Loucy (cell line): ENCODE measurements at regions not wholly inside any gene's neighbourhood (a gene's known extent, or its start where the extent isn't known, plus 50 kb on each side); places are given as distances from the start of the nearest gene placed in this dataset.

Experiments
- H2AFZ ChIP-seq: fragments of 200-600 bp; sonication (generic); 2 replicates; pipeline ENCODE4 v1.6.0; 2016; ENCODE audit warnings: antibody characterized with exemption, mild to moderate bottlenecking, low read length, moderate library complexity
- H3F3A ChIP-seq: fragments of 200-600 bp; 2 replicates; pipeline ENCODE4 v1.6.0; 2016; ENCODE audit warnings: antibody characterized with exemption, low read depth, mild to moderate bottlenecking
- H3K27me3 ChIP-seq: fragments of 200-600 bp; sonication (generic); 2 replicates; pipeline ENCODE4 v1.6.1; 2014; ENCODE audit warnings: low read length, mild to moderate bottlenecking; ENCODE audit not compliant: insufficient read depth, poor library complexity, severe bottlenecking
- H3K36me3 ChIP-seq: fragments of 200-600 bp; sonication (generic); 2 replicates; pipeline ENCODE4 v1.6.1; 2016; ENCODE audit warnings: low read length; ENCODE audit not compliant: insufficient read depth
- H3K4me1 ChIP-seq: fragments of 200-600 bp; sonication (generic); 2 replicates; pipeline ENCODE4 v1.5.1; 2014; ENCODE audit warnings: low read length, mild to moderate bottlenecking; ENCODE audit not compliant: insufficient read depth, poor library complexity, severe bottlenecking
- H3K4me2 ChIP-seq: fragments of 200-600 bp; sonication (generic); 2 replicates; pipeline ENCODE4 v1.6.0; 2014; ENCODE audit warnings: antibody characterized with exemption, low read length, low read depth, mild to moderate bottlenecking; ENCODE audit not compliant: poor library complexity, severe bottlenecking
- H3K4me3 ChIP-seq: fragments of 200-600 bp; sonication (generic); 2 replicates; pipeline ENCODE4 v1.5.1; 2014; ENCODE audit warnings: low read length, mild to moderate bottlenecking, mixed read lengths; ENCODE audit not compliant: poor library complexity, severe bottlenecking
- H3K79me2 ChIP-seq: fragments of 200-600 bp; sonication (generic); 2 replicates; pipeline ENCODE4 v1.6.1; 2014; ENCODE audit warnings: low read length; ENCODE audit not compliant: insufficient read depth
- H3K9ac ChIP-seq: fragments of 200-600 bp; sonication (generic); 2 replicates; pipeline ENCODE4 v1.6.0; 2014; ENCODE audit warnings: mild to moderate bottlenecking, low read depth, low read length, moderate library complexity; ENCODE audit not compliant: poor library complexity, severe bottlenecking
- H3K9me2 ChIP-seq: fragments of 200-600 bp; sonication (generic); replicated peaks from 2 replicates; pipeline ENCODE4 v1.6.1; 2016; ENCODE audit warnings: low read depth, low read length, mixed read lengths
- H3K9me3 ChIP-seq: fragments of 200-600 bp; sonication (generic); 2 replicates; pipeline ENCODE4 v1.6.1; 2014; ENCODE audit warnings: mild to moderate bottlenecking, antibody characterized with exemption, low read length, low read depth; ENCODE audit not compliant: insufficient read depth
- H4K20me1 ChIP-seq: fragments of 200-600 bp; sonication (generic); 2 replicates; pipeline ENCODE4 v1.6.0; 2014; ENCODE audit warnings: antibody characterized with exemption, low read length, mild to moderate bottlenecking; ENCODE audit not compliant: insufficient read depth, poor library complexity, severe bottlenecking
- EZH2phosphoT487 ChIP-seq: fragments of 200-600 bp; IDR thresholded peaks from 2 replicates; pipeline ENCODE4 v1.6.1; 2018; ENCODE audit warnings: antibody characterized with exemption, mild to moderate bottlenecking, moderate library complexity, borderline replicate concordance
- TF ChIP-seq, protein P1 (sequence below): fragments of 200-600 bp; sonication (generic); conservative IDR thresholded peaks from 2 replicates; pipeline ENCODE4 v1.5.1; 2014; ENCODE audit warnings: mild to moderate bottlenecking, antibody characterized with exemption, low read length

DNA sequence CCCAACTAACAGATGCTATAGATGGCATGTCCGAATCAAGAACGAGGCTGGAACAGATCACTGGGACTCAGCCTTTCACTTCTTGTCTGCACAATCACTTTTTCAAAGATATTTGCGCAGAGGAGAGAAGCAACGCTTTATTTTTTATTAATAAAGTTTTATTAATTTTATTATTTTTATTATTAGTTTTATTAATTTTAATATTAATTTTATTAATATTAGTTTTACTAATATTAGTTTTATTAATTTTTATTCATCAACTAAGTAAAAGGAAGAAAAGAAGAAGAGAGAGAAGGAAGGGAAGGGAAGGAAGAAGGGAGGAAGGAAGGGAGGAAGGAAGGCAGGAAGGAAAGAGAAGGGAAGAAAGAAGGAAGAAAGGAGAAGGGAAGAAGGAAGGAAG is 236.4 kb upstream of the HHIP start:
- Histone ChIP-seq H3K27me3 (no peaks in the 10 kb centered on the region), H3K9me3 (peaks cover 5% of the 10 kb centered on the region; the same call in 1 of the 2 replicates), H3K4me3 (no peak overlapping the region), H3K36me3 (no peaks in the 10 kb centered on the region), H3K4me2 (no peak overlapping the region), H2AFZ (no peak overlapping the region), H4K20me1 (no peaks in the 10 kb centered on the region), H3K9ac (no peak overlapping the region), H3K79me2 (no peaks in the 10 kb centered on the region), H3K9me2 (no peaks in the 10 kb centered on the region), H3F3A (no peaks in the 10 kb centered on the region), H3K4me1 (no peaks in the 10 kb centered on the region)
- no peak for TF ChIP-seq EZH2phosphoT487
- TF ChIP-seq, protein P1, sequence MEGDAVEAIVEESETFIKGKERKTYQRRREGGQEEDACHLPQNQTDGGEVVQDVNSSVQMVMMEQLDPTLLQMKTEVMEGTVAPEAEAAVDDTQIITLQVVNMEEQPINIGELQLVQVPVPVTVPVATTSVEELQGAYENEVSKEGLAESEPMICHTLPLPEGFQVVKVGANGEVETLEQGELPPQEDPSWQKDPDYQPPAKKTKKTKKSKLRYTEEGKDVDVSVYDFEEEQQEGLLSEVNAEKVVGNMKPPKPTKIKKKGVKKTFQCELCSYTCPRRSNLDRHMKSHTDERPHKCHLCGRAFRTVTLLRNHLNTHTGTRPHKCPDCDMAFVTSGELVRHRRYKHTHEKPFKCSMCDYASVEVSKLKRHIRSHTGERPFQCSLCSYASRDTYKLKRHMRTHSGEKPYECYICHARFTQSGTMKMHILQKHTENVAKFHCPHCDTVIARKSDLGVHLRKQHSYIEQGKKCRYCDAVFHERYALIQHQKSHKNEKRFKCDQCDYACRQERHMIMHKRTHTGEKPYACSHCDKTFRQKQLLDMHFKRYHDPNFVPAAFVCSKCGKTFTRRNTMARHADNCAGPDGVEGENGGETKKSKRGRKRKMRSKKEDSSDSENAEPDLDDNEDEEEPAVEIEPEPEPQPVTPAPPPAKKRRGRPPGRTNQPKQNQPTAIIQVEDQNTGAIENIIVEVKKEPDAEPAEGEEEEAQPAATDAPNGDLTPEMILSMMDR: no peak

DNA sequence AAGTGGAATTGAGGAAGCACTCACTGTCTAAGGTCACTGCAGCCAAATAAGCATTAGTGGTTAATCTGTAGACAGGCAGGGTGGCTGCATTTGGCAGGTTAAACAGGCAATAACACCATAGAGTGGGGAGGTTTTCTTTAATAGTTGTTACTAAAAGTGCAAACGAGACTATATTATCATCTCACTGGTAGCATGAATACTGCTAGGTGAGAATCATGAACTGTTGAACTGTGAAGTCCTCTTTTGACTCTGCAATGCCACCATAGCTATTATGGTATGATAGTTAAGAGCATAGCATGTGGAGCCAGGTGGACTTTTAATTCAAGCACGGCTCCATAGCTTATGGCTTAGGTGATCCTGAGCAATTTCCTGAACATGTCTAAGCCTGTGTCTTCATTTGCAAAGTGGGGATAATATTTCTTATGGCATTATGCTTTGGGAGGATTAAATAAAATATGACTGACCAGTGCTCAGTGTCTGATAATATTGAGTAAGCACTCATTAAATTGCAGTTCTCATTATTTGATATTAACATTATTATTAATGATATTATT is 235.6 kb upstream of the HHIP start:
- Histone ChIP-seq H3K4me2 (no peak overlapping the region), H3K4me1 (no peaks in the 10 kb centered on the region), H4K20me1 (no peaks in the 10 kb centered on the region), H3K9me3 (peaks cover 5% of the 10 kb centered on the region; the same call in 1 of the 2 replicates), H2AFZ (no peak overlapping the region; the same call in 1 of the 2 replicates), H3K36me3 (no peaks in the 10 kb centered on the region), H3K79me2 (no peaks in the 10 kb centered on the region), H3K27me3 (no peaks in the 10 kb centered on the region), H3K4me3 (no peak overlapping the region), H3F3A (no peaks in the 10 kb centered on the region), H3K9me2 (no peaks in the 10 kb centered on the region), H3K9ac (no peak overlapping the region)
- TF ChIP-seq, protein P1: no peak
- no peak for TF ChIP-seq EZH2phosphoT487

DNA sequence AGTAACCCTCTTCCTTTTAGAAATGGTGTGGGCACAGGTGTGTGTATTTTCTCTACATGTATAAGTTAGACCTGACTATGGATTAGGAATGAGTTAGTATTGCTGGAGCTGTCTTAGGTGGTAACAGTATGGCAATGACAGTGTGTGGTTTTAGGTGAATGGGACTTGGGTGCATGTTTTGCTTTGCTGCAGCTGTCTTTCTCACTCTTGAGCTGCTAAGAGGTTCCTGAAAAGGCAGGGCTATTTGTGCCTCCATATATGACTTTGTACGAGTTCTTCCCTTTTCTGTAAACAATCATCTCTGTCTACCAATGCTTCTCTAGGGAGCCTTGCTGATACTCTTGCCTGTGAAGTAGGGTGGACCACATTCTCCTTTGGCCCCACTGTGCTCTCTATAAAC is 234.8 kb upstream of the HHIP start:
- no peaks in the 10 kb centered on the region for H3F3A ChIP-seq
- H3K27me3 ChIP-seq: no peaks in the 10 kb centered on the region
- TF ChIP-seq, protein P1: no peak
- no peak for TF ChIP-seq EZH2phosphoT487
- H3K4me2 ChIP-seq: no peak overlapping the region
- H3K9me3 ChIP-seq: peaks cover 5% of the 10 kb centered on the region; the same call in 1 of the 2 replicates
- H3K4me1 ChIP-seq: no peaks in the 10 kb centered on the region
- H3K9ac ChIP-seq: no peak overlapping the region
- H3K9me2 ChIP-seq: no peaks in the 10 kb centered on the region
- H3K36me3 ChIP-seq: no peaks in the 10 kb centered on the region
- no peaks in the 10 kb centered on the region for H3K79me2 ChIP-seq
- H2AFZ ChIP-seq: no peak overlapping the region
- H4K20me1 ChIP-seq: no peaks in the 10 kb centered on the region
- H3K4me3 ChIP-seq: no peak overlapping the region
